Stimulated activated CD8-positive, alpha-beta memory T cell treated with anti-CD3 and anti-CD28 coated beads, Interleukin-7, amount 100 ng/mL, for 24 hours (primary cell): ENCODE measurements at regions not wholly inside any gene's neighbourhood (a gene's known extent, or its start where the extent isn't known, plus 50 kb on each side); places are given as distances from the start of the nearest gene placed in this dataset.
"Not testable (repeated sequence)": the region's sequence is repeated elsewhere in the genome, so short reads cannot be mapped to it uniquely, and the experiment has no call there.

Source experiments
- DNase-seq: peaks from one replicate; pipeline ENCODE4 v3.0.0-alpha.2; 2020; ENCODE audit warnings: low read depth

DNA sequence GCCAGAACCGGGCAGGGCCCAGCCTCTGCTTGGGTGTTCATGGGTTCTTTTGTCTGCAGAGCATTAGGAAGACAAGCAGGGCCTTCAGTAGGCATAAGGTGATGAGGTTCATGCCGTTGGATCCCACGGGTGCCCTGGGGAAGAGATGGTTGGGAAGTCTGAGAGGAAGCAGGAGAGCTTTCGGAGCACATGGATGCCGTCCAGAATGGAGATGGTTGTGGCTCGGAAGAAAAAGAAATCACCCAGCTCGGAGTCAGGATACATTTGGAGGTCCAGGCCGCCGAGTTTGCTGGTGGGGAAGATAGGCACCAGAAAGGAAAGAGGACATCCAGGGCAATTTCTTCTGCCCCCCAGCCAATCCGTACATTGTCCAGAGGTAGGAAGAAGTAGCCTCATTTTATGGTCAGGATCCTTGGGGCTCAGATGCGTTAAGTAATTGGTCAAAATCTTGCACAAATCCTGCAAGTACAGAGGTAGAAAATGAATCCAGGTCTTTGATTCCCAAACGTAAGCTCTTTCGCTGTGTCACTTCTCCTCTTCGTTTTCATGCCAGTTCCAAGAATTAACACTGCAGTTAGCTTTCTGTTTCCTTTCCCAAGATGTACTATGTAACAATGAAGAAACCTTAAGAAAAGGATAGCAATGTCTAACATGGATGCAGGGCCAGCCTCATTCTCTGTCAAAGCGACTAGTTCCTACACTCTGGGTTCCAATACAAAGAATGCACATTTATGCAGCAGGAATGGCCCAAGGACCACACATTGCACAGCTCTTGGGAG, 147.8 kb upstream of the KLF6 start:
- no peak for DNase-seq

DNA sequence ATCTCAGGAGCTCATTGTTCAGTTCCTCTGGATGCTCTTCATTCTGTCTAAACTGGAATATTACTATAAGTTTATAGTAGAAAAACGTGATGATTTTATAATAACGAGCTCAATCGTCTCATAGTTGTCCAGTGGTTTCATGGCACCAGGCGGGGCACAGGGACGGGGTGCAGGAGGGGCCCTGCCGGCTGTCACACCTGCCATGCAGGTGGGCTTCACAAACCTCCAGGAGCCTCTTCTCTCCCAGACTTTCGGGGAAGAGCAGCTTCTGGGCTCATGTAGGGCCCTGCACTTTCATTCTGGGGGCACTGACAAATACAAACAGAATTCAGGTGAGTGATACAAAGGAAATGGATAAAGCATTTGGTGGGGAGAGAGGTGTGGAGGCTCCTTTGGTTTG, 146.9 kb upstream of the KLF6 start:
- no peak for DNase-seq

DNA sequence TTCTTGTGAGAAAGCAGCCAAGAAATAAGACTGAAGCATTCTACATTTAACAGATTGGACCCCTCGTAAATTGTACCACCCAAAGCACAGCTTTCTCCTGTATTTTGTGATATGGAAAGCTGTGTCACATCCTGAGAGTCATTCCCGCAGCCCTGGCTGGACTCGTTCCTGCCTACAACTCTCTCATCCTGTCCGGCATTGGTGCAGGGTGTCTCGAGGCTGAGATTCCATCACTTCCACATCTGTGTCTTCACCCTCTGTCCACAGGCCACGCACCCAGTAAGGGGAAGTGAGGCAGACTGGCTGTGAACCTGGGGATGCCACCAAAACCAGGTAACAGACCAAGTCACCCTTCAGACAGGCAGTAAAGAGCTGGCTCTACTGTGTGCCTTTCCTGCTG, 146.2 kb upstream of the KLF6 start:
- no peak for DNase-seq

DNA sequence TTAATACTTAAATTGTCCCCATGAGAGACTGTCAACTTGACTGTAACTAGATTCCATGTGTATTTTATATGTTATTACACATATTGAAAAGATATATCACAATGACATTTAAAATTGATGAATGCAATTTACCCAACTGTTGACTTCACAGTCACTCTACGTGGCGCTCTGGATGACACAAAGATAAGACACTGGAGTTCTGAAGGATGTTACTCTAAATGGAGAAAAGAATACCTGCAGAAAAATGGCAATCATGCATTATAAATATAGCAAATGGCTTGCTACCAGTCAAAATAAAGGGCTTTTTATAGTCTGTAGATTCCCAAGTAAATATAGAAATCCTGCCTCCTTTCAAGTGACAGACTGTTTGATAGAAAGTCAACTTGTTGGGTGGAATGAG, 143.6 kb upstream of the KLF6 start:
- DNase-seq: no peak

DNA sequence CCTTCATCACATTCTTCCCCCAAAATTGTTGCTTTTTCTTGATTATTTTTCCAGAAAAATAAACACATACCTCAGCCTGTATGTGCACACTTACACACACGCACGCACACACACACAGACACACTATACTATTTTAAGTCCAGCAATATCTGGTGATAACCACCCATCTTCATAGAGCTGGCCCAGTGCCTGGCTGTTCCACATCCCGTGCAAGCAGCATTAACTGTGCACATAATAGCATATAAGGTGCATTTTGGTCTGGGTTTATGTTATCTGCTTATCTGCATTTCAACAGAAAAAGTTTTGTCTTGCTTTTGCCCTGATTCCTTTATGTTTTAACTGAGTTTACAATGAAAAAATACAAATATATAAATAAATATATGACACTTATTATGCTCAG, 143.1 kb upstream of the KLF6 start:
- no peak for DNase-seq

DNA sequence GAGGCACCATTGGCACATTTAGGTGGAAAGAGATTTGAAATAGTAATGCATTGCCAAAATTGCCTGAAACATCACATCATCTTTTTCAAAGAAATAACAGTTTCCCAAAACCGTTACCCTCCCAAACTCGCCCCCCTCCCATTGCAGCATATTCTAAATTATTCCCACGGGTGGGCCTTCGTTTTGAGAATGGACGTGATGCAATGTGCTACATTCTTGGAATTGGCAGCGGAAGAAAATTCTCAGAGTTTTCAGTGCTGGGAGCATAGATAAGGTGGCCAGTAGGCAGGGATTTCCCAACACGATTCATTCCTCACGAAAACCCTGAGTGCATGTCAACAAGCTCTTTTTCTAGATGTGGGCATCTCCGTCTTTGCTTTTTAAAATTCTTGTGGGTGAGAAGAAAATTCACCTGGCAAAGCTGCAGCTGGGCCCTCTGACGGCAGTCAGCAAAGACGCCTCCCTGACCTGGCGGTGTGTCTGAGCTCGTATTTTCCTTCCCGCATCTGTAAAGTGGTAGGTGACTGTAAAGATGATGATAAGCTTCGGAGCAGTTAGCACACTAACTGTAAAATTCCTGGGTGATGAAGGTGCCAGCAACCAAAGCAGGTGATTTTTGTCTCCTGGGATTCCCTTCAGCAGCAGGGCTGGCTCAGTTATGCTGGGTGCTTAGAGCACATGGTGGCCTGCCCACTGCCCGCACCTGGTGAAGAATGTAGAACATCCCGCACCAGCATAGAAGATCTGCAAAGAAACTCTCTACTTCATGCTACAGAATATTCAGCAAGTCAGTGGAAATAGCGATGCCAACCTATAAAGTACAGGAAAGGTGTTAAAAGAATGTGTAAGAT, 141.9 kb upstream of the KLF6 start:
- no peak for DNase-seq

DNA sequence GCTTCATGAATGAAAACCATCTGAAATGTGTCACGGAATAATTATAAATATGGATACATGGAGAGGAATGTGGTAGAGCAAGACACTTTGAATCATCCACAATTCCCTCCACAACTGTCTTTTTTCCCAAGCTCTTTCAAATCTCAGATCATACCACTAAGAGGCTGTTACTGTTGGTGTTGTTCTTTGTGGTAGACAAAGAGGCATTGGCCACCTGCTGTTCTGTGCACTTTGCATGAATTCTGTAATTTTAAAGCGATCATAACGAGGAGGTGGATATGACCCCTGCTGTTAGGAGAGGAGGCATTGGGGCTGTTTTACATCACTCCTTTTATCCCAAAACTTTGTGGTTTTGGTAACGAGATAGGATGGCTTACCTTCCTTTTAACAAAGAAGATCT, 141.2 kb upstream of the KLF6 start:
- DNase-seq: no peak

DNA sequence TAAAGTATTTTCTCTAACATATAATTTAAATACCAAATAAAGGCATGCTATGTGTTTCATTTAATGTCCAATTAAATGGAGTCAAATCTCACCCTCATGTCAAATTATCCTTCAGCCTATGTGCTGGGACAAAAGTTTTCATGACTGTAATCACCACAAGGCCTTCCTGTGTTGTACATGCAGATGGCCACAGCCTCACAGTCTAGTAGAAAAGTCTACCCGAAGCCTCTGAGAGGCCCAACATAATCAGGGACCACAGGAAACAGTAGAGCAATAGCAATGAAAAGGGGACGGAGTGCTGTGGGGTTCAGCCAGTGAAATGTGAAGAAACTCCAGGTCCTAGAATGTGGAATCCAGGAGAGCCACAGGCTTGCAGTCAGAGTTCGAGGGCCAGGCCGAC, 140.2 kb upstream of the KLF6 start:
- DNase-seq: no peak

DNA sequence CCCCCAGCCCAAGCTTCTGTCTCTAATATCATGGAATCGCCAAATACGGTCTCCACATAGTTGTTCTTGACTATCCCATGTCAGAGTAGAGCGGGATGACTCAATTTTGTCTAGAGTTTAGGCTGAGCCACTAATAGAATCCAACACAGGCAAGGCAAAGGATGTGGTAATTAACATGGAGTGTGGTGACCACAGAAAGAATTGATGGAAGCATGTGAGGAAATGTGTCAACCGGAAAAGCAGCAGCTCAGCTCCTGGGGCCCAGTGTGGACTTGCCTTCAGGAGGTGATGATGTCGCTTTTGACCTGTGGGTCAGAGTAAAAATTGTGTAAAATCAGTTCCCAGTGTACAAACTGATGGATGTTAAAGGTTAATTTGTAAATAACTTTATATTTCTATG, 139.3 kb upstream of the KLF6 start:
- no peak for DNase-seq

DNA sequence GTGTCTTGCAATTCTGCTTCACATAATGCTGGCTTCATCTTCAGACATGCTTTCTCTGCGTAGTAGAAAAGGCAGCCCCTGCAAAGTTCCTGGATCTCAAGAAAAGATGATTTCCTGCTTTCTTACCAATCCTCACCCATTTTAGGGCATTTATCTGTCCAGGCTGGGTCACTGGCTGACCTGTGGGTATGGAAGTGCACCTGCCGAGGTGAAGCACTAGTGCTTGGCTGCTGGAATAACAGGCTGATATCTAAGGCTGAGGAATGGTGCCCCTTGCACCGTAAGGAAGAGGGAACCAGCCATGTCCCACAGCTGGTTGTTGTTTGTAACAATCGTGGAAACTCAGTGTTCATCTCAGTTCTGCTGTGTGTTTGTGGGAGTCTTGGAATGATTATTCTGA, 138.0 kb upstream of the KLF6 start:
- no peak for DNase-seq

DNA sequence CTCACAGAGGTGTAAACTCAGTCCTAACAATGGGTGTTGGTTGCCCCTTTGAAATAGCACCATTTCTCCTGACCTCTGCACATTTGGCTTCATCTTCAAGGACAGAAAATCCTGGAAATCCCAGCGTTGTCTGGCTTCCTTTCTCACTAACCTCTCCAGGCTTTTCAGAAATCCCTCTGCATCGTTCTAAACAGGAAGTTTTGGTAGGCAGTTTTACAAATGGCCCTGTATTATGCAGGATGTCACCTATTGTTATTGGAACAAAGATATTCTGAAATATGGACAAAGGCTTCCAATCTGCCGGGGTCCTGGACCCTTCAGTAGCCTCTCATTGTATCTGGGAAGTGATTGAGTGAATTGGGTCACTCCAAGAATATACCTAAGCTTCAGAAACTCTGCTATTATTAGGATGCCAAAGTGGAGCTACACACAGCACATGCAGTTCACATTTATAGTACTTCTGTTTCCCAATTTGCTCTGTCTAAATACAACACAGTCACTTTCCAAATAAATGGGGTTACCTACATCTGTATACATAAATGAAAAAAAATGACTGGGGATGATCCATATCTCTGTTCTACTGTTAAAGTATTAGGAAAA, 134.8 kb upstream of the KLF6 start:
- no peak for DNase-seq

DNA sequence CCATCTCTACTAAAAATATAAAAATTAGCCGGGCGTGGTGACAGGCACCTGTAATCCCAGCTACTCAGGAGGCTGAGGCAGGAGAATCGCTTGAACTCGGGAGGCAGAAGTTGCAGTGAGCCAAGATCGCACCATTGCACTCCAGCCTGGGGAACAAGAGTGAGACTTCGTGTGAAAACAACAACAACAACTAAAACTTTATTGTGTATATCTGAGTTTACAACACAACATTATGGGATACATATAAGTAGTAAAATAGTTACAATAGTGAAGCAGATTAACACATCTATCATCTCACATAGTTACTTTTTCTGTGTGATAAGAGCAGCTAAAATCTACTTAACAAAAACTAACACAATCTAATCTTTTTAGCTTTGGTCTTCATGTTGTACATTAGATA, 132.4 kb upstream of the KLF6 start:
- not testable (repeated sequence) for DNase-seq

DNA sequence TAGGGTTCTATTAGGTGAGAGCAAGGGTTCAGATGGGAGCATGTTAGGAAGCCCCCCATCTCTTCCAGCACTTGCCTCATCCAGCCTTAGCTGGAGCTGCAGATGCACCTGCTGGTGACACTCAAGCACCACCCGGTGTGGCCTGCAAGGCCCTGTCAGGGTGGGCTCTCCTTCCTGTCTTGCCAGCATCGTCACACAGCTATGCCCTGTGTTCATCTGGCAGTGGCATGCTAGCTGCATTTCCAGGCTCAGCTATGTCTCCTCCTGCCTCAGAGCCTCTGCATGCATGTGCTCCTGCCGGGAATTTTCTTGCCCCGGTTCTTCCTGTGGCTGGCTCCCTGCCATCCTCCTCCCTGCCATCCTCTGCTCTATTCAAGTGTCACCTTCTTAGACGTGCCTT, 129.7 kb upstream of the KLF6 start:
- no peak for DNase-seq

DNA sequence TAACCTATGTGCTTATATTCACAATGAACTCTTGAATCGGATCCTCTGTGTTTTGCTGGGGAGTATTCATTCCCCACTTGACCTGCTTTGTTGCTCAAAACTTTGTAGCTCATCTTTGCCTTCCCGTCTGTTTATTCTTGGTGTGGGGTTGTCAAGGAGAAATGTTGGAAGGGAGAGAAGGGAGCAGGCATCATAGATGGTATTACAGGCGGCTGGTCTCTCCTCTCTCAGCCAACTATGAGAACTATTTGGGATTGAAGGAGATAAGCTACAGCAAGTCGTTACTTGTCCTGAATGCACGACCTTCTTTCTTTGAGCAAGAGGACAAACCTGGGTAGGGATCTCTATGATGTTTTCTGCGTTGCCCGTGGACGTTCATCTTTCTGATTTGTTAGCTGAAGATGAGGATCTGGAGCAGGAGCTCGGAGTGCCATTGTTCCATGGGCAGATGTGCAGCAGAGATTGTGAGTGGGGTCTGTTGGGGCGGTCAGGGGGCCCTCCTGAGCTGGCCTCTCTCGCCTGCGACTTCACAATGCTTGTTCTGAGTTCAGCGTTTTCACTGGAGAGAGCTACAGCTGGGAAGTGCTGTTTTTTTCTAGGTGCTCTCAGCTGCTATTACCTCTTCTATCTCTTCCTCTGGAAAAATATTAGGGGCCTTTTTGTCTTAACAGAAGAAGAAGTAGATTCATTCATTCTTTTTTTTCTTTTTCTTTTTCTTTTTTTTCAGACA, 126.9 kb upstream of the KLF6 start:
- DNase-seq: no peak

DNA sequence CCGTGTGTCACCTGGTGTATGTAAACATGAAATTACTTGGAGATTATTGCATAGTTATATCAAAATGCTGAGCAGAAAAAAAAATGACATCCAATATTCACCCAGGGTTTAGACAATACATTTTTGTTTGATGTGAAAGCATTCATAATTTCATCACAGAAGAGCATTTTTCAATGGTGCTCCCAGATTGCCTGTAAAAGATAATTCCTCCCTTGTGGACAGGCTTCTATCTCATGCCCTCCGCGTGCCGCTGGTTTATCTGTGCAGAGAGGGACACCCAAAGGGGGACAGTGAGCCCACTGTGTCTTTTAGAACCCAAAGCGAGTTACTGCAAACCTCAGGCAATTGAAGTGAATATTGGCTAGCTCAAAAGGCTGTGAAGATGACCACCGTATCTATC, 126.2 kb upstream of the KLF6 start:
- no peak for DNase-seq

DNA sequence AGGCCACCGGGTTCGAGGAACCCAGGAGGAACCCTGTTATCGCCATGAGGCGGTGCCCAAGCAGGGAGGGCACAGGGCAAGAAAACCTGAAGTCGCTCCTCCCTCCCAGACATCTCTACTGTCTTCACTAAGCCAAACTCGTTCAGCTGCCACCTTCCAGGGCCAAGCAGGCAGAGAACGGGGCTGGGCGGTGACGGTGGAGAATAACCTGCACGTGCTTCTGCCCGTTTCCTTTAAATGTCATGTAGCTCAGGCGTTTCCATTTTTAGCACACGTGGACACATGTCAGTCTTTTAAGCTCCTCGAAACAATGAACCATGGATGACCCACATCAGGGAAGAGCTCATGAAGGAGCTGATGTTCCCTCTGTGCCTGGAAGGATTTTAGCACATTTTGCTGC, 124.3 kb upstream of the KLF6 start:
- DNase-seq: no peak

DNA sequence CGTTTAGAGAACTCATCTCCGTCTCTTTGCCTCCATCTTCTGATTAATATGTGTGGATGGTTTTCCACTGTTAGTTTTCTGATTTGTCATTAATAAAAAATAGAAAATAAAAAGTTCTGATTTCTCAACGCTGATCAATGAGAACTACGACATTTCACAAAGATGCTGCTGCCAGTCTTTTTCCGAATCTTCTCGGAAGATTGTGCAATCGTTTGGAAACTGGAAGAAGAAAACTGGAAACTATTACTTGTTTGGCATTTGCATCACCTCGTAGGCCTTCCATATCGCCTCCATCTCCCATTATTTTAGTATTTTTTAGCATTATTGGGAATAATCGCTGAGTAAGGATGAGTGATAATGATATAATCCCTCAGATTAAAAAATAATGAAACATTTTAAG, 123.2 kb upstream of the KLF6 start:
- no peak for DNase-seq

DNA sequence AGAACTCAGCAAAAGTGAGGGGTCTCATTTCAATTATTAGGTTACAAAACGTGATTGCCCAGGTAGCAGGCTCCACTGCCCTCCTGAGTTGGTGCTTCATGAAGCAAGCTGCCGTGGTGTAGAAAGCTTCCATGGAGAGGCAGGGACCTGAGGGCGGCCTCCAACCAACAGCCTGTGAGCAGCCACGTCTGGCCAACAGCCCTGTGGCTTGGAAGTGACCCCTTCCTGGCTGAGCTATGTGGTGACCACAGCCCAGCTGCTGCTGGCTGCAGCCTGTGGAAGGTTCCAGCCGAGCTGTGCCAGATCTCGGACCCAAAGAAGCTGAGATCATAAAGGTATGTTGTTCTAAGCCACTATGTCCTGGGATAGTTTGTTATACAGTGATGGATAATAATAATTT, 122.5 kb upstream of the KLF6 start:
- no peak for DNase-seq

DNA sequence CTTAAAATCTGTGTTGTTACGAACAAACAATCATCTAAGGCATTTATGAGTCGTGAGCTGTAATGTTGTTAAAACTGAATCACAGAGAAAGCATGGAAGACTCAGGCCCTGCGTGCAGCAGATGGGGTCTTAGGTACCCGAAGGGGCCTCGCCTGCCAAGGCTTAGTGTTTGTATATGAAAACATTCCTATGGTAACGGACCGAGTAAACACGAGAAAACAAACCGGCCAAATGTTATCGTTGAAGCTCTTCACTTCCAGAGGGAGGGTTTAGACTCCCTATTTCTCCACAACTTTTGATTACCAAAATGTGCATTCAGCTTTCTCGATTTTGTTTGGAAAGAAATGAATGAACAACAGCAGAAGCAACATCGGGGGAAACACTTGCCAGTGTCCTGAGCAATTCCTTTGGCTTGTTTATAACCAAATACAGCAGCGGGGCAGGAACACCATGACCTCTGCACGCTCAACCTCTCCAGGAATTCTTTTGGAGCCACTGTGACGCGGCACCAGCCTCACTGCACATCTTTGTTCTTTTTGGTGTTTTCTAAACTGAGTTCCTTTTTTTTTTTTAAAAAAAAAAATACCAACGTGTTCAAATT, 121.6 kb upstream of the KLF6 start:
- no peak for DNase-seq

DNA sequence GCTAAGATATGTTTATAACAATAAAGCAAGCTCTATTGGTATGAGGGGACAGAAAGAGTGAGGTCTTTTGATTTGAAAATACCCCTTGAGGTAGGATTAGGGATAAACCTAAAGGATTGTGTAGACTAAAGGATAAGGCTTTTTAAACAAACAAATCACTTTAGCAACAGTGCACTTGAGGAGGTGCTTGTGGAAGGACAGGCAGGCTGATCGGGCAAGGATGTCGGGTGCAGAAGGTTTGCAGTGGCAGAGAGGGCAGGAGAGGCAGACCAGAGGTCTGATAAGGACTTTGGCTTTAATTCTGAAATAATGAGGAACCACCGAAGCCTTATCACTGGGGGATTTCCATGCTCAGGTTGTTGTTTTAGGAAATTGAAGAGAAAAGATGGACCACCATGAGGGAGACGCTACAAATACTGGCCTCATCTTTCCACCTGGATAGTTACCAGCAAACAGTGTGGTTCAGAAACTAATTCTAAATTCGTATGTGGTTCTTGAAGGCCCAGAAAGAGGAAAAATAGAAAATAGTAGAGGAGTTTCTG, 119.5 kb upstream of the KLF6 start:
- DNase-seq: no peak

DNA sequence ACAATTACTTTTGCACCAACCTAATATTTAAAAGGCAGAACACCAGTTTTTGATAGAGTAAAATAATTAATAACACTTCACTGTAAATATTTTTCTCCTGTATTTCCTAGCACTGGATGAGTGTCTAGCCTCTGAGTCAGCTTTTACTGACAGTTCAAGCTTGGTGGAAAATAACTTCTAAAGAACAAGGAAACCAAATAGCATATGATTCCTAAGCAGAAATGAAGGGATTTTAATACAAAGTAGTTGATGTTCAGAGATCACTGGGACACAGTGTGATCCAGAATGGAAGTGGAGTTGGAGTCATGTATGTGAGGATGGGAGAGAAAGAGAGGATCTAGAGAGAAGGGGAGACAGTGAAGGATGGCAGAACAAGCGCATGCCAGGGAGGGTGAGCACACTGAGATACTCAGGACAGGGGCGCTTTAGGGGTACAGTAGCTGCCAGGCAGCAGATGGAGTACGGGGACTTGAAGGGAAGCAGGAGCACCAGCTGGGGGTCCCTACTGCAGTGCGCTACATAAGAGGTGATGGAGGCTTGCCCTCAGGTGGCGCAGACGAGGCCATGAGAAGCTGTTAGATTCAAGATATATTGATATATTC, 117.9 kb upstream of the KLF6 start:
- DNase-seq: no peak
